ENCODE measurements at regions not wholly inside any gene's neighbourhood (a gene's known extent, or its start where the extent isn't known, plus 50 kb on each side); places are given as distances from the start of the nearest gene placed in this dataset.

DNA sequence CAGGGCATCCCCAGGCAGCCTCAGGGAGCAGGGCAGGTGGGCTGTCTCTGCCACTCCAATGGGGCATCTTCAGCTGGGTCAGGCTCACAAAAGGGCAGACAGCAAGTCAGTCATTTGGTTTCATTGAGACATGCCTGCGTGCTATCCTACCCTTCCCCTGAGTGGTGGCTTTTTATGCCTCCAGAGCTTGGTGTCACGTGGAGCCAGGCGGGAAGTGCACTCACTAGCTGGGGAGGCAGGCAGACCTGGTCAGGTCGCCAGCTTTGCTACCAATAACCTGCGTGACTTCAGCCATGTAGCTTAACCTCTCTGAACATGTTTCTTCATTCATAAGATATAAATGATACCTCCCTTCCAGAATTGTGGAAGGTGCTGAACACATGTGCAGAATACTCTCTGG, 415.0 kb downstream of the SOX9 start:
- no peaks in the 10 kb centered on the region for H3K36me3 Mint-ChIP-seq (ENCODE audit: low read depth, unreplicated experiment)

DNA sequence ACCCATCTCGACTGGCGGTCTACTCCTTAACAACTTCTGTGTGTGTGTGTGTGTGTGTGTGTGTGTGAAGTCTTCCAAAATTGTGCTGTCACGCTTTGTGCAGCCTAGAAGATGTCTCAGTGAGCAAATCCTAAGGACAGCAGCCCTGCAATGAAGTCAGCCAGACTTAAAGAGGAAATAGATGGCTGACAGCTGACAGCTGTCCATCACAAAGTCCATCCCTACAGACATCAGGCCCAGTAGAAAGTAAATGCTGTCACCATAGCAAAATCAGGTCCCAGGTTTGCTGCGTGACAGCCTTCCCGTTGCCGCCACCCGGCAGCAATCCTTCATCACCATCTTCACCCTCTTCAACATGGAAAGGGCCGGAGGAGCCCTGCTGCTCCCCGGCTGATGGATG, 416.0 kb downstream of the SOX9 start:
- no peak for TF ChIP-seq CTCF (IDR thresholded peaks at IDR 0.05; ENCODE audit: unreplicated experiment)
- Mint-ChIP-seq H3K27ac (ENCODE audit: unreplicated experiment) (no peak overlapping the region), H3K27me3 (ENCODE audit: unreplicated experiment) (peaks cover 12% of the 10 kb centered on the region), H3K9me3 (ENCODE audit: unreplicated experiment) (no peaks in the 10 kb centered on the region), H3K4me3 (ENCODE audit: unreplicated experiment) (no peak overlapping the region), H3K4me1 (ENCODE audit: unreplicated experiment) (peaks cover 3% of the 10 kb centered on the region), H3K36me3 (ENCODE audit: low read depth, unreplicated experiment) (no peaks in the 10 kb centered on the region)
- no peak for DNase-seq (ENCODE audit: low spot score)

More for the DNA sequence above, 415.0 kb downstream of the SOX9 start:
- H3K27me3 Mint-ChIP-seq (ENCODE audit: unreplicated experiment): peaks cover 9% of the 10 kb centered on the region
- no peak for DNase-seq (ENCODE audit: low spot score)
- H3K4me1 Mint-ChIP-seq (ENCODE audit: unreplicated experiment): peaks cover 3% of the 10 kb centered on the region
- H3K27ac Mint-ChIP-seq (ENCODE audit: unreplicated experiment): no peak overlapping the region
- TF ChIP-seq CTCF (IDR thresholded peaks at IDR 0.05; ENCODE audit: unreplicated experiment): no peak
- no peak overlapping the region for H3K4me3 Mint-ChIP-seq (ENCODE audit: unreplicated experiment)
- H3K9me3 Mint-ChIP-seq (ENCODE audit: unreplicated experiment): no peaks in the 10 kb centered on the region

GRCh38 chr17:72538443-72538842, 417.6 kb downstream of the SOX9 start:
- H3K27ac Mint-ChIP-seq (ENCODE audit: unreplicated experiment): no peak overlapping the region
- TF ChIP-seq CTCF (IDR thresholded peaks at IDR 0.05; ENCODE audit: unreplicated experiment): no peak
- peaks cover 12% of the 10 kb centered on the region for H3K27me3 Mint-ChIP-seq (ENCODE audit: unreplicated experiment)
- no peaks in the 10 kb centered on the region for H3K9me3 Mint-ChIP-seq (ENCODE audit: unreplicated experiment)
- peaks cover 3% of the 10 kb centered on the region for H3K4me1 Mint-ChIP-seq (ENCODE audit: unreplicated experiment)
- no peak for DNase-seq (ENCODE audit: low spot score)
- no peak overlapping the region for H3K4me3 Mint-ChIP-seq (ENCODE audit: unreplicated experiment)
- H3K36me3 Mint-ChIP-seq (ENCODE audit: low read depth, unreplicated experiment): no peaks in the 10 kb centered on the region

GRCh38 chr17:72538901-72539352, 418.1 kb downstream of the SOX9 start:
- DNase-seq (ENCODE audit: low spot score): no peak
- Mint-ChIP-seq H3K36me3 (ENCODE audit: low read depth, unreplicated experiment) (no peaks in the 10 kb centered on the region), H3K27ac (ENCODE audit: unreplicated experiment) (no peak overlapping the region)

More at GRCh38 chr17:72538901-72539352, 418.1 kb downstream of the SOX9 start:
- H3K4me1 Mint-ChIP-seq (ENCODE audit: unreplicated experiment): peaks cover 3% of the 10 kb centered on the region
- no peaks in the 10 kb centered on the region for H3K9me3 Mint-ChIP-seq (ENCODE audit: unreplicated experiment)
- H3K4me3 Mint-ChIP-seq (ENCODE audit: unreplicated experiment): no peak overlapping the region
- H3K27me3 Mint-ChIP-seq (ENCODE audit: unreplicated experiment): peaks cover 12% of the 10 kb centered on the region
- TF ChIP-seq CTCF (IDR thresholded peaks at IDR 0.05; ENCODE audit: unreplicated experiment): no peak
